ENCODE measurements at regions not wholly inside any gene's neighbourhood (a gene's known extent, or its start where the extent isn't known, plus 50 kb on each side); places are given as distances from the start of the nearest gene placed in this dataset.

GRCh38 chr3:84126160-84126559 is 832.6 kb upstream of the CADM2 start:
- no peak for TF ChIP-seq CTCF (IDR thresholded peaks at IDR 0.05; ENCODE audit: borderline replicate concordance, insufficient read depth, low read depth, low read length)
- no peak overlapping the region for H3K4me3 ChIP-seq (ENCODE audit: low read depth, low read length)

- H3K4me3 ChIP-seq (ENCODE audit: low read depth, low read length): no peak overlapping the region
- TF ChIP-seq CTCF (IDR thresholded peaks at IDR 0.05; ENCODE audit: borderline replicate concordance, insufficient read depth, low read depth, low read length): no peak
Observed at GRCh38 chr3:84128024-84128423, 830.8 kb upstream of the CADM2 start.

GRCh38 chr3:84136425-84136824 is 822.4 kb upstream of the CADM2 start:
- H3K4me3 ChIP-seq (ENCODE audit: low read depth, low read length): no peak overlapping the region
- TF ChIP-seq CTCF (IDR thresholded peaks at IDR 0.05; ENCODE audit: borderline replicate concordance, insufficient read depth, low read depth, low read length): no peak

- no peak overlapping the region for H3K4me3 ChIP-seq (ENCODE audit: low read depth, low read length)
- no peak for TF ChIP-seq CTCF (IDR thresholded peaks at IDR 0.05; ENCODE audit: borderline replicate concordance, insufficient read depth, low read depth, low read length)
Observed at GRCh38 chr3:84140631-84141030, 818.2 kb upstream of the CADM2 start.

- H3K4me3 ChIP-seq (ENCODE audit: low read depth, low read length): no peak overlapping the region
- TF ChIP-seq CTCF (IDR thresholded peaks at IDR 0.05; ENCODE audit: borderline replicate concordance, insufficient read depth, low read depth, low read length): no peak
Observed at GRCh38 chr3:84141571-84141970, 817.2 kb upstream of the CADM2 start.

- no peak for TF ChIP-seq CTCF (IDR thresholded peaks at IDR 0.05; ENCODE audit: borderline replicate concordance, insufficient read depth, low read depth, low read length)
- H3K4me3 ChIP-seq (ENCODE audit: low read depth, low read length): no peak overlapping the region
Observed at GRCh38 chr3:84165328-84165727, 793.5 kb upstream of the CADM2 start.

GRCh38 chr3:84175449-84175848 is 783.3 kb upstream of the CADM2 start:
- no peak overlapping the region for H3K4me3 ChIP-seq (ENCODE audit: low read depth, low read length)
- TF ChIP-seq CTCF (IDR thresholded peaks at IDR 0.05; ENCODE audit: borderline replicate concordance, insufficient read depth, low read depth, low read length): no peak
